ENCODE measurements at regions not wholly inside any gene's neighbourhood (a gene's known extent, or its start where the extent isn't known, plus 50 kb on each side); places are given as distances from the start of the nearest gene placed in this dataset.

DNA sequence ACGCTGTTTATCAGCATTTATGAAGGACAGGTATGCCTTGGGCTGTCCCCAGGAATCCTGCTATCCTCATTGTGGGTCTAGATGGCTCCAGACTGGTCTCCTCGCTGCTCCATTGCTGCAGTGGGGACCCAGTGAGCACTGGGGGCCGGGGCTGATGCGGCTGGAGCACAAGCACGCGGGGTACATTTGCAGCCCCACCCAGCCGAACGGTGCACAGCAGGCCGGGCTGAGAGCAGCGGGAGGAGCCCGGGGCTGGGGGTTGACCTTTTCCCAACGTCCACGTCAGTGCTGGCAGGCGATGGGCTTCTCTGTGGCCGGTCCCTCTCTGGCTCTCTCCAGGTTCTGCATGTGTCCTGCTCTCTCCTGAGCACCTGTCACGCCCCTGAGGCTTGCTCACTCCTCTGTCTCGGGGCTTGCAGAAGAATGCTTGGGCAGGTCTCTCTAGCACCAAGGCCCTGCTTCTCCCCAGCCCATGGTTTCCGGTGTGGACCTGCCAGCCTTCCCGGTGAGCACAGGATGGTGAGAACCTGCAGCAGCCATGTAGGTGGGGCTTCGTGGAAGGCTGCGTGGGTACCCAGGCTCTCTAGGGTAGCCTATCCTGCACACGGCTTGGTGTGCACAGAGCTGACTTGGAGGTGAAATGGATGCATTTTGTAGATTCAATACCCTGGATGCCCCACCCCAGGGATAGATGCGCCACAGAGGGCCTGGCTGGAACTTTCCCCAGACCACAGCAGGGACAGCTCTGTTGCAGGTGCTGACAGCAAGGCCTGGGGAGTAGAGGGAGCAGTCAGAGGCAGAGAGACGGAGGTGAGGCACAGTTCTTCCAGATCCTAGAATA is 89.1 kb upstream of the ADRA2C start:
- no peak for TF ChIP-seq POLR2AphosphoS5 (IDR thresholded peaks at IDR 0.05; ENCODE audit: insufficient read depth, low read depth, low read length)
- TF ChIP-seq, protein P1, sequence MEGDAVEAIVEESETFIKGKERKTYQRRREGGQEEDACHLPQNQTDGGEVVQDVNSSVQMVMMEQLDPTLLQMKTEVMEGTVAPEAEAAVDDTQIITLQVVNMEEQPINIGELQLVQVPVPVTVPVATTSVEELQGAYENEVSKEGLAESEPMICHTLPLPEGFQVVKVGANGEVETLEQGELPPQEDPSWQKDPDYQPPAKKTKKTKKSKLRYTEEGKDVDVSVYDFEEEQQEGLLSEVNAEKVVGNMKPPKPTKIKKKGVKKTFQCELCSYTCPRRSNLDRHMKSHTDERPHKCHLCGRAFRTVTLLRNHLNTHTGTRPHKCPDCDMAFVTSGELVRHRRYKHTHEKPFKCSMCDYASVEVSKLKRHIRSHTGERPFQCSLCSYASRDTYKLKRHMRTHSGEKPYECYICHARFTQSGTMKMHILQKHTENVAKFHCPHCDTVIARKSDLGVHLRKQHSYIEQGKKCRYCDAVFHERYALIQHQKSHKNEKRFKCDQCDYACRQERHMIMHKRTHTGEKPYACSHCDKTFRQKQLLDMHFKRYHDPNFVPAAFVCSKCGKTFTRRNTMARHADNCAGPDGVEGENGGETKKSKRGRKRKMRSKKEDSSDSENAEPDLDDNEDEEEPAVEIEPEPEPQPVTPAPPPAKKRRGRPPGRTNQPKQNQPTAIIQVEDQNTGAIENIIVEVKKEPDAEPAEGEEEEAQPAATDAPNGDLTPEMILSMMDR (IDR thresholded peaks at IDR 0.05; ENCODE audit: extremely low read depth in 1 of 2, insufficient read depth in 1 of 2, low read depth in 1 of 2, low read length in 2 of 2), result no peak
- TF ChIP-seq POLR2A (IDR thresholded peaks at IDR 0.05; ENCODE audit: low read depth, low read length), result no peak
- TF ChIP-seq MYC (IDR thresholded peaks at IDR 0.05; ENCODE audit: low read depth, low read length), result no peak
- no peak for TF ChIP-seq EZH2 (IDR thresholded peaks at IDR 0.05; ENCODE audit: borderline replicate concordance, low read depth, low read length, severe bottlenecking)
- TF ChIP-seq, protein P2, sequence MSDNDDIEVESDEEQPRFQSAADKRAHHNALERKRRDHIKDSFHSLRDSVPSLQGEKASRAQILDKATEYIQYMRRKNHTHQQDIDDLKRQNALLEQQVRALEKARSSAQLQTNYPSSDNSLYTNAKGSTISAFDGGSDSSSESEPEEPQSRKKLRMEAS (IDR thresholded peaks at IDR 0.05; ENCODE audit: insufficient read depth, insufficient read length), result no peak
- no peak for TF ChIP-seq JUN (IDR thresholded peaks at IDR 0.05; ENCODE audit: borderline replicate concordance, insufficient read depth, insufficient read length, low read depth)
- no peak for TF ChIP-seq GATA2 (IDR thresholded peaks at IDR 0.05; ENCODE audit: insufficient read depth, insufficient read length, low read depth, low read length)

Measured in endothelial cell of umbilical vein (primary cell).